Endodermal cell (in vitro differentiated cells): ENCODE measurements at regions not wholly inside any gene's neighbourhood (a gene's known extent, or its start where the extent isn't known, plus 50 kb on each side); places are given as distances from the start of the nearest gene placed in this dataset.

Experiments used
- DNase-seq: peaks from one replicate; pipeline ENCODE4 v3.0.0-alpha.2; 2017
- H3K27ac ChIP-seq: 2 replicates; pipeline ENCODE4 v1.5.1; 2013; ENCODE audit warnings: mild to moderate bottlenecking, low read depth, low read length, moderate library complexity
- H3K27me3 ChIP-seq: 2 replicates; pipeline ENCODE4 v1.6.1; 2013; ENCODE audit warnings: mild to moderate bottlenecking, low read length, moderate library complexity; ENCODE audit not compliant: insufficient read depth, control insufficient read depth, poor library complexity, severe bottlenecking
- H3K36me3 ChIP-seq: 2 replicates; pipeline ENCODE4 v1.7.0; 2013; ENCODE audit warnings: mild to moderate bottlenecking, low read length, moderate library complexity; ENCODE audit not compliant: control insufficient read depth, insufficient read depth
- H3K4me1 ChIP-seq: one replicate; pipeline ENCODE4 v1.7.0; 2013; ENCODE audit warnings: low read length; ENCODE audit not compliant: control insufficient read depth, insufficient read depth
- H3K4me3 ChIP-seq: 2 replicates; pipeline ENCODE4 v1.5.1; 2013; ENCODE audit warnings: mild to moderate bottlenecking, low read length, moderate library complexity
- H3K9ac ChIP-seq: 2 replicates; pipeline ENCODE4 v1.6.1; 2013; ENCODE audit warnings: mild to moderate bottlenecking, low read length, moderate library complexity; ENCODE audit not compliant: poor library complexity, severe bottlenecking; ENCODE audit errors: extremely low read depth
- H3K9me3 ChIP-seq: 2 replicates; pipeline ENCODE4 v1.6.1; 2013; ENCODE audit warnings: mild to moderate bottlenecking, low read length, moderate library complexity; ENCODE audit not compliant: control insufficient read depth
- H3K27ac Mint-ChIP-seq: 2 replicates; pipeline ENCODE4 v1.8.0; 2020; ENCODE audit warnings: mixed read lengths
- H3K27me3 Mint-ChIP-seq: 2 replicates; pipeline ENCODE4 v1.8.0; 2021; ENCODE audit warnings: mild to moderate bottlenecking, mixed read lengths; ENCODE audit not compliant: insufficient read depth
- H3K36me3 Mint-ChIP-seq: 2 replicates; pipeline ENCODE4 v1.8.0; 2020; ENCODE audit warnings: low read depth, mixed read lengths
- H3K4me1 Mint-ChIP-seq: 2 replicates; pipeline ENCODE4 v1.8.0; 2020; ENCODE audit warnings: mixed read lengths
- H3K4me3 Mint-ChIP-seq: 2 replicates; pipeline ENCODE4 v1.8.0; 2020; ENCODE audit warnings: mild to moderate bottlenecking, moderate library complexity, mixed read lengths
- H3K9me3 Mint-ChIP-seq: 2 replicates; pipeline ENCODE4 v1.8.0; 2020; ENCODE audit warnings: mild to moderate bottlenecking, mixed read lengths
- WGBS, 2 experiments: methylation state at CpG; one replicate each; pipeline versions ENCODE4 v1.1.5 to v1.1.7; 2013; ENCODE audit warnings: missing lambda C conversion rate in 2 of 2, mixed read lengths in 1 of 2; ENCODE audit not compliant: insufficient coverage in 1 of 2, insufficient read length in 1 of 2; 5-methylcytosine and 5-hydroxymethylcytosine counted together
- TF ChIP-seq, protein P1 (sequence below): fragments of 200-600 bp; sonication (generic); conservative IDR thresholded peaks from 2 replicates; pipeline ENCODE4 v1.5.0; 2021; ENCODE audit warnings: antibody characterized with exemption, mild to moderate bottlenecking

DNA sequence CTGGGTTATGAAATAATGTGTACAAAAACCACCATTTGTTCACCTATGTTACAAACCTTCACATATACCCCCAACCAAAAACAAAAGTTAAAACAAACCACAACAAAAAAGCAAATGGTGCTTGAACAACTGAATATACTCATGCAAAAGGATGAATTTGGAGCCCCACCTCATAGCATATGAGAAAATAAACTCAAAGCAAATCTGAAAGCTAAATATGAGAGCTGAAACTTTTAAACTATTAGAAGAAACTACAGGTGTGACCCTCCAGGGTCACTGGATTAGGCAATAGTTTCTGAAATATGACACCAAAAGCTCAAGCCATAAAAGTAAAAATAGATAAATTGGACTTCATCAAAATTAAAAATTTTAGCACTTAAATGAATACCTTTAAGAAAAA, 215.5 kb upstream of the CHRM3 start:
- Mint-ChIP-seq H3K4me1 (no peaks in the 10 kb centered on the region), H3K36me3 (no peaks in the 10 kb centered on the region), H3K4me3 (no peak overlapping the region), H3K27ac (no peak overlapping the region), H3K9me3 (peaks cover 10% of the 10 kb centered on the region), H3K27me3 (no peaks in the 10 kb centered on the region)
- Histone ChIP-seq H3K9ac (no peak overlapping the region), H3K9me3 (peaks cover 8% of the 10 kb centered on the region), H3K4me3 (no peak overlapping the region), H3K27ac (no peak overlapping the region), H3K27me3 (no peaks in the 10 kb centered on the region), H3K4me1 (no peaks in the 10 kb centered on the region), H3K36me3 (no peaks in the 10 kb centered on the region)
- TF ChIP-seq, protein P1, sequence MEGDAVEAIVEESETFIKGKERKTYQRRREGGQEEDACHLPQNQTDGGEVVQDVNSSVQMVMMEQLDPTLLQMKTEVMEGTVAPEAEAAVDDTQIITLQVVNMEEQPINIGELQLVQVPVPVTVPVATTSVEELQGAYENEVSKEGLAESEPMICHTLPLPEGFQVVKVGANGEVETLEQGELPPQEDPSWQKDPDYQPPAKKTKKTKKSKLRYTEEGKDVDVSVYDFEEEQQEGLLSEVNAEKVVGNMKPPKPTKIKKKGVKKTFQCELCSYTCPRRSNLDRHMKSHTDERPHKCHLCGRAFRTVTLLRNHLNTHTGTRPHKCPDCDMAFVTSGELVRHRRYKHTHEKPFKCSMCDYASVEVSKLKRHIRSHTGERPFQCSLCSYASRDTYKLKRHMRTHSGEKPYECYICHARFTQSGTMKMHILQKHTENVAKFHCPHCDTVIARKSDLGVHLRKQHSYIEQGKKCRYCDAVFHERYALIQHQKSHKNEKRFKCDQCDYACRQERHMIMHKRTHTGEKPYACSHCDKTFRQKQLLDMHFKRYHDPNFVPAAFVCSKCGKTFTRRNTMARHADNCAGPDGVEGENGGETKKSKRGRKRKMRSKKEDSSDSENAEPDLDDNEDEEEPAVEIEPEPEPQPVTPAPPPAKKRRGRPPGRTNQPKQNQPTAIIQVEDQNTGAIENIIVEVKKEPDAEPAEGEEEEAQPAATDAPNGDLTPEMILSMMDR: no peak
- no peak for DNase-seq

GRCh38 chr1:239169276-239169675, 217.1 kb upstream of the CHRM3 start:
- no peaks in the 10 kb centered on the region for H3K36me3 Mint-ChIP-seq

DNA sequence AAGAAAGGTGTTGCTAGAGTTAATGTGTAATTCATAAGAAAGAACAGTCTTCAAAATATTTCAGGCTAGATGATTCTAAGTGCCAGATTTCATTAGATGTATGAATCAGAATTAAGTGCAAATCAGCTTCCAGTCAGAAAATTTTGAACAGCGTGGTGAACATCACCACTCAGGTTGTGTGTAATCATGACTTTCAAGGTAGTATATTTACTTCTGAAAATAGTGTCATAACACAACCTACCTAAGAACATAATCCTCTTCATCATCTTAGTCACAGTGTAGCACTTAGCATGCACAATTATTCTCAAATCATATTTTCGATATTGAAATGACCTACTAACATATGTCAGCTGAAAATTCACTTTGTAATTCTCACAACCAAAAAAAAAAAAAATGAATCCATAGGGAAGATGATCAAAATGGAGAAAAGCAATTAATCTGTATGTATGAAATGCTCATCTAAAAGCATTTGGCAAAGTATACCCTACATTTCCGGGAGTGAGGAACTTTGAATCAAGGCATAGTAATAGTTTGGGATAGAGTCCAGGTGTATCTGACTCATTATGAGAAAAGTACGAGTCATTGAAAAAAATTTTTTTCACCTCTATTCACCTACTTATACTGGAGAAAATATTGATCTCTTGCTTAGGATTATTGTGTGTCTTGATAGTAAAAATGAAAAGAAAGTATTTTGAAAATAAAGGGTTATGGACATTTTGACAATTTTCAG, 221.8 kb upstream of the CHRM3 start:
- H3K9ac ChIP-seq: no peak overlapping the region
- H3K4me3 Mint-ChIP-seq: no peak overlapping the region
- H3K27ac Mint-ChIP-seq: no peak overlapping the region
- H3K4me3 ChIP-seq: no peak overlapping the region
- no peaks in the 10 kb centered on the region for H3K36me3 Mint-ChIP-seq
- no peaks in the 10 kb centered on the region for H3K9me3 ChIP-seq
- H3K9me3 Mint-ChIP-seq: no peaks in the 10 kb centered on the region
- H3K4me1 Mint-ChIP-seq: no peaks in the 10 kb centered on the region
- no peaks in the 10 kb centered on the region for H3K4me1 ChIP-seq
- no peak for DNase-seq
- no peak overlapping the region for H3K27ac ChIP-seq
- H3K27me3 Mint-ChIP-seq: no peaks in the 10 kb centered on the region
- WGBS, 2 experiments: 91 to 100% methylated on average over 1 to 3 of the region's 4 CpGs
- no peaks in the 10 kb centered on the region for H3K27me3 ChIP-seq
- H3K36me3 ChIP-seq: no peaks in the 10 kb centered on the region
- TF ChIP-seq, protein P1: no peak

More at GRCh38 chr1:239169276-239169675, 217.1 kb upstream of the CHRM3 start:
- WGBS, 2 experiments: 71 to 83% methylated on average over 1 of the region's 1 CpG
- Histone ChIP-seq H3K9me3 (peaks cover 8% of the 10 kb centered on the region), H3K4me1 (no peaks in the 10 kb centered on the region), H3K36me3 (no peaks in the 10 kb centered on the region), H3K4me3 (no peak overlapping the region), H3K9ac (no peak overlapping the region), H3K27me3 (no peaks in the 10 kb centered on the region), H3K27ac (no peak overlapping the region)
- DNase-seq: no peak
- TF ChIP-seq, protein P1: no peak
- H3K4me1 Mint-ChIP-seq: no peaks in the 10 kb centered on the region
- H3K9me3 Mint-ChIP-seq: peaks cover 10% of the 10 kb centered on the region
- H3K27ac Mint-ChIP-seq: no peak overlapping the region
- no peak overlapping the region for H3K4me3 Mint-ChIP-seq
- H3K27me3 Mint-ChIP-seq: no peaks in the 10 kb centered on the region
